Heart right ventricle (tissue), 16 donors: ENCODE measurements at regions not wholly inside any gene's neighbourhood (a gene's known extent, or its start where the extent isn't known, plus 50 kb on each side); places are given as distances from the start of the nearest gene placed in this dataset.

Experiments used
- ATAC-seq, 8 donors: fragments of 200-7000 bp; cut with Tn5 transposase; one replicate each; pipeline ENCODE4 v1.9.1; 2020; ENCODE audit warnings: mild to moderate bottlenecking in 8 of 8, moderate library complexity in 8 of 8, moderate number of reproducible peaks in 1 of 8
- DNase-seq, 2 donors: peaks; one replicate each; pipeline ENCODE4 v3.0.0-alpha.2; 2020
- H3K27ac ChIP-seq, 10 donors: fragments of 200-600 bp; sonication (generic) in 2 of 10; one replicate each; pipeline versions ENCODE4 v1.5.0 to v1.8.0; 2020 to 2022; ENCODE audit warnings: mild to moderate bottlenecking in 3 of 10
- H3K27me3 ChIP-seq, 7 donors: fragments of 200-600 bp; one replicate each; pipeline ENCODE4 v1.8.0; 2021 to 2022; ENCODE audit warnings: mild to moderate bottlenecking in 2 of 7
- H3K36me3 ChIP-seq, 9 donors: fragments of 200-600 bp; sonication (generic) in 1 of 9; one replicate each; pipeline versions ENCODE4 v1.5.0 to v1.8.0; 2020 to 2022; ENCODE audit warnings: mild to moderate bottlenecking in 2 of 9
- H3K4me1 ChIP-seq, 9 donors: fragments of 200-600 bp; sonication (generic) in 1 of 9; one replicate each; pipeline versions ENCODE4 v1.5.0 to v1.8.0; 2020 to 2022; ENCODE audit warnings: mild to moderate bottlenecking in 4 of 9
- H3K4me3 ChIP-seq, 10 donors: fragments of 200-600 bp; sonication (generic) in 2 of 10; one replicate each; pipeline versions ENCODE4 v1.5.0 to v1.8.0; 2020 to 2022; ENCODE audit warnings: mild to moderate bottlenecking in 7 of 10, moderate library complexity in 2 of 10
- H3K9me3 ChIP-seq, 11 donors: fragments of 200-600 bp in 10 of 11; sonication (generic) in 2 of 11; one replicate each; pipeline versions ENCODE4 v1.5.0 to v1.8.0; 2013 to 2022; ENCODE audit warnings: mild to moderate bottlenecking in 2 of 11, control low read depth in 1 of 11, moderate library complexity in 1 of 11
- CTCF ChIP-seq, 9 donors: fragments of 200-600 bp; sonication (generic) in 2 of 9; IDR thresholded peaks; one replicate each; pipeline versions ENCODE4 v1.5.0 to v1.8.0; 2021 to 2022; ENCODE audit warnings: antibody characterized with exemption in 9 of 9, mild to moderate bottlenecking in 5 of 9, moderate library complexity in 1 of 9
- WGBS, 2 donors: extraction: QIAGEN DNeasy Blood & Tissue Kit; methylation state at CpG; one replicate each; pipeline ENCODE4 v1.1.7; 2013; ENCODE audit warnings: inconsistent platforms in 1 of 2; 5-methylcytosine and 5-hydroxymethylcytosine counted together
- intact Hi-C, 10 donors: fragments of 100-400 bp; cut with DNase I; formaldehyde crosslinking; loops; one replicate each; pipeline versions ENCODE4 v1.11.1 to v1.14.2; 2022
- donor health status: Arrhythmogenic right ventricular cardiomyopathy.
- donor health status: ischemic (EF 13 %, LVEDD 7.1; RV severe dilation, severe dysfunction).
- donor health status: healthy with polysubstance abuse.
- donor health status: DM: no; HTN: yes; CAD: no.
- donor health status: DM: no; HTN: no; CAD: no.
- donor health status: ischemic (EF 25% LVEDD 6.9; RV normal size, moderate dysfunction).
- donor health status: ischemic (EF 25% LVEDD 5.7; RV mildly dilated, moderate dysfunction).
- donor health status: healthy.
- donor health status: DM: yes; HTN: yes; CAD: no.
- donor health status: Ischemic cardiomyopathy.
- donor health status: ischemic (EF 35%, LVEDD 5.7; RV mildly dilated, moderate dysfunction).
- donor health status: nonischemic (EF 11% LVEDD 7.7; RV severe dilation, severe dysfunction).
- donor health status: DM: yes; HTN: yes; CAD: no.
- donor health status: PGD.
- donor health status: ischemic (EF 29% LVEDD 5.4; RV normal size, mild dysfunction).
- donor health status: nonischemic (EF 23%, LVEDD 6.1; RV moderate dilation, normal function).

- Histone ChIP-seq H3K4me3 (no peak overlapping the region), H3K27me3 (peaks cover 0 to 31% (median 11%) of the 10 kb centered on the region in 7 donors), H3K9me3 (no peaks in the 10 kb centered on the region), H3K36me3 (no peaks in the 10 kb centered on the region), H3K4me1 (peaks cover 0 to 25% (median 0%) of the 10 kb centered on the region in 9 donors), H3K27ac (no peak overlapping the region)
- ATAC-seq (no peak), DNase-seq (no peak)
- TF ChIP-seq CTCF (IDR thresholded peaks at IDR 0.05): no peak
- 78 to 81% methylated on average over 4 of the region's 4 CpGs for WGBS, 2 donors
- intact Hi-C loops: no loop called here
Measured at GRCh38 chr6:33908025-33908424, 104.2 kb upstream of the MLN start.

GRCh38 chr6:33907227-33907626 lies 103.4 kb upstream of the MLN start:
- Histone ChIP-seq H3K27ac (no peak overlapping the region), H3K4me3 (no peak overlapping the region), H3K27me3 (peaks cover 0 to 39% (median 18%) of the 10 kb centered on the region in 7 donors), H3K4me1 (peaks cover 0 to 25% (median 0%) of the 10 kb centered on the region in 9 donors), H3K36me3 (no peaks in the 10 kb centered on the region), H3K9me3 (no peaks in the 10 kb centered on the region)
- no peak for TF ChIP-seq CTCF (IDR thresholded peaks at IDR 0.05)
- intact Hi-C loops: no loop called here
- WGBS, 2 donors: 66 to 84% methylated on average over 5 of the region's 5 CpGs
- no peak for DNase-seq
- ATAC-seq: no peak

GRCh38 chr6:33906439-33906838 lies 102.6 kb upstream of the MLN start:
- H3K27ac ChIP-seq: no peak overlapping the region
- no peak for TF ChIP-seq CTCF (IDR thresholded peaks at IDR 0.05)
- no peaks in the 10 kb centered on the region for H3K36me3 ChIP-seq
- no peaks in the 10 kb centered on the region for H3K9me3 ChIP-seq
- no peak overlapping the region for H3K4me3 ChIP-seq
- DNase-seq: no peak
- no peak for ATAC-seq
- peaks cover 0 to 25% (median 0%) of the 10 kb centered on the region in 9 donors for H3K4me1 ChIP-seq
- H3K27me3 ChIP-seq: peaks cover 0 to 47% (median 18%) of the 10 kb centered on the region in 7 donors
- 85 to 94% methylated on average over 9 of the region's 9 CpGs for WGBS, 2 donors
- intact Hi-C loops: no loop called here

GRCh38 chr6:33905071-33905609 lies 101.3 kb upstream of the MLN start:
- no peaks in the 10 kb centered on the region for H3K9me3 ChIP-seq
- peak overlapping the region in 1 of 10 donors; percentile 4 for H3K4me3 ChIP-seq
- no peak for DNase-seq
- TF ChIP-seq CTCF (IDR thresholded peaks at IDR 0.05): no peak
- intact Hi-C loops: no loop called here
- peaks cover 0 to 25% (median 0%) of the 10 kb centered on the region in 9 donors for H3K4me1 ChIP-seq
- peak overlapping the region in 1 of 10 donors; percentile 53 for H3K27ac ChIP-seq
- WGBS, 2 donors: 82 to 88% methylated on average over 8 of the region's 8 CpGs
- peaks cover 0 to 56% (median 25%) of the 10 kb centered on the region in 7 donors for H3K27me3 ChIP-seq
- H3K36me3 ChIP-seq: no peaks in the 10 kb centered on the region
- ATAC-seq: peak in 1 of 8 donors; percentile 42
